Fibroblast of skin of abdomen (primary cell): ENCODE measurements at regions not wholly inside any gene's neighbourhood (a gene's known extent, or its start where the extent isn't known, plus 50 kb on each side); places are given as distances from the start of the nearest gene placed in this dataset.
"Not testable (repeated sequence)": the region's sequence is repeated elsewhere in the genome, so short reads cannot be mapped to it uniquely, and the experiment has no call there.

ENCODE experiments used
- DNase-seq: peaks from one replicate; pipeline ENCODE4 v3.0.0-alpha.2; 2013

- DNase-seq: no peak
These were observed 1067.4 kb downstream of the CDH9 start for GRCh38 chr5:25970906-25971489.

GRCh38 chr5:25969042-25969441, 1069.3 kb downstream of the CDH9 start:
- not testable (repeated sequence) for DNase-seq

- no peak for DNase-seq
These were observed 1074.4 kb downstream of the CDH9 start for GRCh38 chr5:25964009-25964372.

GRCh38 chr5:25963251-25964008, 1075.0 kb downstream of the CDH9 start:
- no peak for DNase-seq

GRCh38 chr5:25955337-25955736, 1083.0 kb downstream of the CDH9 start:
- DNase-seq: no peak

GRCh38 chr5:25950681-25951080, 1087.7 kb downstream of the CDH9 start:
- no peak for DNase-seq

- no peak for DNase-seq
These were observed 1090.1 kb downstream of the CDH9 start for GRCh38 chr5:25948278-25948677.

- DNase-seq: no peak
These were observed 1093.6 kb downstream of the CDH9 start for GRCh38 chr5:25944786-25945185.

- DNase-seq: no peak
These were observed 1129.2 kb downstream of the CDH9 start for GRCh38 chr5:25909163-25909562.

GRCh38 chr5:25905646-25906045, 1132.7 kb downstream of the CDH9 start:
- no peak for DNase-seq

GRCh38 chr5:25892211-25892610, 1146.2 kb downstream of the CDH9 start:
- DNase-seq: no peak

GRCh38 chr5:25891691-25892090, 1146.7 kb downstream of the CDH9 start:
- DNase-seq: no peak

GRCh38 chr5:25881318-25882036, 1156.9 kb downstream of the CDH9 start:
- no peak for DNase-seq

GRCh38 chr5:25863811-25864210, 1174.6 kb downstream of the CDH9 start:
- DNase-seq: no peak

GRCh38 chr5:25862276-25862675, 1176.1 kb downstream of the CDH9 start:
- no peak for DNase-seq

- no peak for DNase-seq
These were observed 1180.4 kb downstream of the CDH9 start for GRCh38 chr5:25858019-25858418.

- no peak for DNase-seq
These were observed 1187.1 kb downstream of the CDH9 start for GRCh38 chr5:25851301-25851700.

GRCh38 chr5:25850581-25850980, 1187.8 kb downstream of the CDH9 start:
- no peak for DNase-seq

GRCh38 chr5:25849270-25849669, 1189.1 kb downstream of the CDH9 start:
- no peak for DNase-seq

- no peak for DNase-seq
These were observed 1178.6 kb upstream of the CDH10 start for GRCh38 chr5:25823330-25823873.
